HepG2 (cell line): ENCODE measurements at regions not wholly inside any gene's neighbourhood (a gene's known extent, or its start where the extent isn't known, plus 50 kb on each side); places are given as distances from the start of the nearest gene placed in this dataset.

ENCODE experiments used
- BHLHE40 ChIP-seq: IDR thresholded peaks from 2 replicates; pipeline ENCODE4 v1.6.1; 2011; ENCODE audit warnings: low read length, improper control_type of control experiment
- BORCS8-MEF2B ChIP-seq: sonication (generic); formaldehyde crosslinking; IDR thresholded peaks from 2 replicates; pipeline ENCODE4 v1.8.0; 2022; ENCODE audit warnings: mild to moderate bottlenecking, missing genetic modification reagents
- GABPA ChIP-seq, 2 experiments: IDR thresholded peaks; 2 replicates each; pipeline ENCODE4 v1.6.1; 2011 to 2016; ENCODE audit warnings: low read depth in 2 of 2, low read length in 1 of 2, missing biosample characterization in 1 of 2, missing genetic modification characterization in 1 of 2
- HNF4A ChIP-seq: sonication (generic); formaldehyde crosslinking; IDR thresholded peaks from 2 replicates; pipeline ENCODE4 v1.4.0; 2020; ENCODE audit warnings: missing genetic modification reagents
- KDM1A ChIP-seq: IDR thresholded peaks from 2 replicates; pipeline ENCODE4 v1.6.1; 2016; ENCODE audit warnings: missing compliant biosample characterization
- NR2C2 ChIP-seq: sonication (generic); formaldehyde crosslinking; IDR thresholded peaks from 2 replicates; pipeline ENCODE4 v1.4.0; 2020; ENCODE audit warnings: missing genetic modification reagents, mild to moderate bottlenecking, moderate library complexity, borderline replicate concordance
- POGZ ChIP-seq: sonication (generic); formaldehyde crosslinking; IDR thresholded peaks from 2 replicates; pipeline ENCODE4 v1.4.0; 2020; ENCODE audit warnings: mild to moderate bottlenecking, missing genetic modification reagents
- ZFY ChIP-seq: sonication (generic); formaldehyde crosslinking; IDR thresholded peaks from 2 replicates; pipeline ENCODE4 v1.4.0; 2020; ENCODE audit warnings: missing genetic modification reagents
- ZNF124 ChIP-seq: sonication (generic); formaldehyde crosslinking; IDR thresholded peaks from 2 replicates; pipeline ENCODE4 v1.4.0; 2020; ENCODE audit warnings: missing genetic modification reagents
- ZNF614 ChIP-seq: IDR thresholded peaks from 2 replicates; pipeline ENCODE4 v1.6.1; 2018; ENCODE audit warnings: missing biosample characterization, missing genetic modification reagents, inconsistent platforms, borderline replicate concordance
- ZSCAN31 ChIP-seq: sonication (generic); formaldehyde crosslinking; IDR thresholded peaks from 2 replicates; pipeline ENCODE4 v1.5.0; 2020; ENCODE audit warnings: low read depth, mild to moderate bottlenecking, missing genetic modification reagents
- TF ChIP-seq, protein P1 (sequence below): sonication (generic); formaldehyde crosslinking; IDR thresholded peaks from 2 replicates; pipeline ENCODE4 v1.4.0; 2020; ENCODE audit warnings: mild to moderate bottlenecking, missing genetic modification reagents
- TF ChIP-seq, protein P2 (sequence below): fragments of 450-650 bp; IDR thresholded peaks from 2 replicates; pipeline ENCODE4 v1.6.1; 2016
- TF ChIP-seq, protein P3 (sequence below): sonication (generic); formaldehyde crosslinking; IDR thresholded peaks from 2 replicates; pipeline ENCODE4 v1.5.1; 2020; ENCODE audit warnings: mild to moderate bottlenecking, missing genetic modification reagents, moderate library complexity

DNA sequence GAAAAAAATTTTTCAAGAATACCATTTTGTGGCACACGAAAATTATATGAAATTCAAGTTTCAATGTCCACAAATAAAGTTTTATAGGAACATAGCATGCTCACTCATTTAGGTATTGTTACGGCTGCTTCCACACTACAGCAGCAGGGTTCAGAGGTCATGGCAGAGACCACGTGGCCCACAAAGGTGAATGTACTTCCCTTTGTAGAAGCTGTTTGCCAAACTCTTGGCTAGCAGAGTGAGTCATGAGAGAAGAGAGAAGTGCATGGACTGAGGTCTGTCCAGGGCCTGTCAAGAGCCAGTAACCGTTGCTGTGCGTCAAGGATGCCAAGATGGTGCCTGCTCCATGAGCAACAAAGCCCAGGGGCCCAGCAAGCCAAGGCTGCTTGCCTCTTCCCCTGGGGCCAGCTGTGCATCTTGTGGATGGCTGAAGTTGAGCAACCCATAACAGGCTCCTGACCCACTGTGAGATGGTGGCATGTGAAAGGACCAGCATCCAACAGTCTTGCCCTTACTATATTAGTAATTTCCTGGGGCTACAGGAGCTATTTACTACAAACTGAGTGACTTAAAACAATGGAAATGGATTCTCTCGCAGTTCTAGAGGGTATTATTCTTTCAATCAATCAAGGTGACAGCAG is 64.8 kb upstream of the ATP5PO start (continued):
- TF ChIP-seq, protein P1, sequence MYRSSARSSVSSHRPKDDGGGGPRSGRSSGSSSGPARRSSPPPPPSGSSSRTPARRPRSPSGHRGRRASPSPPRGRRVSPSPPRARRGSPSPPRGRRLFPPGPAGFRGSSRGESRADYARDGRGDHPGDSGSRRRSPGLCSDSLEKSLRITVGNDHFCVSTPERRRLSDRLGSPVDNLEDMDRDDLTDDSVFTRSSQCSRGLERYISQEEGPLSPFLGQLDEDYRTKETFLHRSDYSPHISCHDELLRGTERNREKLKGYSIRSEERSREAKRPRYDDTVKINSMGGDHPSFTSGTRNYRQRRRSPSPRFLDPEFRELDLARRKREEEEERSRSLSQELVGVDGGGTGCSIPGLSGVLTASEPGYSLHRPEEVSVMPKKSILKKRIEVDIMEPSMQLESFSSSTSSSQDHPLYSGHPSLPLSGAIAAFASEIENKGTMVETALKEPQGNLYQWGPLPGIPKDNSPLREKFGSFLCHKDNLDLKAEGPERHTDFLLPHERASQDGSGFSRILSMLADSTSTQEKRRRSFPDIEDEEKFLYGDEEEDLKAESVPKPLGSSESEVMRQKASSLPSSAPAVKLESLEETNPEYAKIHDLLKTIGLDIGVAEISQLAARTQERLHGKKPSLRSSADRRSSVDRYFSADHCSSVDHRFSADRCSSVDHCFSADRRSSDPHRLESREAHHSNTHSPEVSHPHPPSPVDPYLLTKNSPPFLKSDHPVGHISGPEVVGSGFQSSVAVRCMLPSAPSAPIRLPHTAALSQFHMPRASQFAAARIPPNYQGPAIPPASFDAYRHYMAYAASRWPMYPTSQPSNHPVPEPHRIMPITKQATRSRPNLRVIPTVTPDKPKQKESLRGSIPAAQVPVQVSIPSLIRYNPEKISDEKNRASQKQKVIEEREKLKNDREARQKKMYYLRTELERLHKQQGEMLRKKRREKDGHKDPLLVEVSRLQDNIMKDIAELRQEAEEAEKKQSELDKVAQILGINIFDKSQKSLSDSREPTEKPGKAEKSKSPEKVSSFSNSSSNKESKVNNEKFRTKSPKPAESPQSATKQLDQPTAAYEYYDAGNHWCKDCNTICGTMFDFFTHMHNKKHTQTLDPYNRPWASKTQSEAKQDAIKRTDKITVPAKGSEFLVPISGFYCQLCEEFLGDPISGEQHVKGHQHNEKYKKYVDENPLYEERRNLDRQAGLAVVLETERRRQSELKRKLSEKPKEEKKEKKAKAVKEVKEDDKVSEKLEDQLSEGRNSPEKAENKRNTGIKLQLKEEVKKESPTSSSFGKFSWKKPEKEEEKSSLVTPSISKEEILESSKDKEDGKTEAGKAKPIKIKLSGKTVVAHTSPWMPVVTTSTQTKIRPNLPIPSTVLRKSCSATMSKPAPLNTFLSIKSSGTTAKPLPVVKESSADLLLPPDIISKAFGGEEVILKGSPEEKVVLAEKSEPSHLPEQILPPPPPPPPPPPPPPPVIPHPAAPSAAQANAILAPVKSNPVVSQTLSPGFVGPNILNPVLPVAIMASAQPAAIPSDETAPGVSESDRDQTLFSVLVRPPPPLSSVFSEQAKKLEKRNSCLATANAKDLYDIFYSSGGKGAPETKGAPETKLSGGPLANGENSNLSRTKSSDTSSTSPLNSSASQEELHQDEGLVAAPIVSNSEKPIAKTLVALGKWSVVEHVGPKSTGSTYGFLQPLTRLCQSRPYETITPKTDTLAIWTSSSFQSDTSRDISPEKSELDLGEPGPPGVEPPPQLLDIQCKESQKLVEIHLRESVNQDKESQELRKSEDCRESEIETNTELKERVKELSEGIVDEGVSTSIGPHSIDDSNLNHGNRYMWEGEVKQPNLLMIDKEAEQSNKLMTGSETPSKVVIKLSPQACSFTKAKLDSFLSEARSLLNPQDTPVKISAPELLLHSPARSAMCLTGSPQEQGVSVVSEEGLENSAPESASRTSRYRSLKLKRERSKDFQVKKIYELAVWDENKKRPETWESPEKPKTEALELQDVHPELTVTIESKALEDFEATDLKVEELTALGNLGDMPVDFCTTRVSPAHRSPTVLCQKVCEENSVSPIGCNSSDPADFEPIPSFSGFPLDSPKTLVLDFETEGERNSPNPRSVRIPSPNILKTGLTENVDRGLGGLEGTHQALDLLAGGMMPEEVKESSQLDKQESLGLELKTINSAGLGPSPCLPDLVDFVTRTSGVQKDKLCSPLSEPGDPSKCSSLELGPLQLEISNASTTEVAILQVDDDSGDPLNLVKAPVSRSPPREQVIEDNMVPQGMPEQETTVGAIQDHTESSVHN, result no peak
- TF ChIP-seq, protein P2, sequence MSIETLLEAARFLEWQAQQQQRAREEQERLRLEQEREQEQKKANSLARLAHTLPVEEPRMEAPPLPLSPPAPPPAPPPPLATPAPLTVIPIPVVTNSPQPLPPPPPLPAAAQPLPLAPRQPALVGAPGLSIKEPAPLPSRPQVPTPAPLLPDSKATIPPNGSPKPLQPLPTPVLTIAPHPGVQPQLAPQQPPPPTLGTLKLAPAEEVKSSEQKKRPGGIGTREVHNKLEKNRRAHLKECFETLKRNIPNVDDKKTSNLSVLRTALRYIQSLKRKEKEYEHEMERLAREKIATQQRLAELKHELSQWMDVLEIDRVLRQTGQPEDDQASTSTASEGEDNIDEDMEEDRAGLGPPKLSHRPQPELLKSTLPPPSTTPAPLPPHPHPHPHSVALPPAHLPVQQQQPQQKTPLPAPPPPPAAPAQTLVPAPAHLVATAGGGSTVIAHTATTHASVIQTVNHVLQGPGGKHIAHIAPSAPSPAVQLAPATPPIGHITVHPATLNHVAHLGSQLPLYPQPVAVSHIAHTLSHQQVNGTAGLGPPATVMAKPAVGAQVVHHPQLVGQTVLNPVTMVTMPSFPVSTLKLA, result 0 out of 2 replicates have a peak, but pooled peaks have one; percentile 10
- TF ChIP-seq GABPA (IDR thresholded peaks at IDR 0.05; ENCODE audit: low read depth, low read length) (no peak), GABPA (CRISPR knock-in tag; IDR thresholded peaks at IDR 0.05; ENCODE audit: low read depth) (peak; percentile 58; the same call in 1 of the 2 replicates), POGZ (peak; percentile 54), ZFY (CRISPR knock-in tag) (peak; percentile 36; the same call in 1 of the 2 replicates), BHLHE40 (0 out of 2 replicates have a peak, but pooled peaks have one; percentile 23), ZNF124 (no peak), ZNF614 (peak; percentile 52; the same call in 1 of the 2 replicates), BORCS8-MEF2B (CRISPR knock-in tag) (no peak), ZSCAN31 (CRISPR knock-in tag) (no peak), KDM1A (CRISPR knock-in tag) (no peak), HNF4A (peak; percentile 51), NR2C2 (CRISPR knock-in tag) (peak; percentile 94)
- TF ChIP-seq, protein P3, sequence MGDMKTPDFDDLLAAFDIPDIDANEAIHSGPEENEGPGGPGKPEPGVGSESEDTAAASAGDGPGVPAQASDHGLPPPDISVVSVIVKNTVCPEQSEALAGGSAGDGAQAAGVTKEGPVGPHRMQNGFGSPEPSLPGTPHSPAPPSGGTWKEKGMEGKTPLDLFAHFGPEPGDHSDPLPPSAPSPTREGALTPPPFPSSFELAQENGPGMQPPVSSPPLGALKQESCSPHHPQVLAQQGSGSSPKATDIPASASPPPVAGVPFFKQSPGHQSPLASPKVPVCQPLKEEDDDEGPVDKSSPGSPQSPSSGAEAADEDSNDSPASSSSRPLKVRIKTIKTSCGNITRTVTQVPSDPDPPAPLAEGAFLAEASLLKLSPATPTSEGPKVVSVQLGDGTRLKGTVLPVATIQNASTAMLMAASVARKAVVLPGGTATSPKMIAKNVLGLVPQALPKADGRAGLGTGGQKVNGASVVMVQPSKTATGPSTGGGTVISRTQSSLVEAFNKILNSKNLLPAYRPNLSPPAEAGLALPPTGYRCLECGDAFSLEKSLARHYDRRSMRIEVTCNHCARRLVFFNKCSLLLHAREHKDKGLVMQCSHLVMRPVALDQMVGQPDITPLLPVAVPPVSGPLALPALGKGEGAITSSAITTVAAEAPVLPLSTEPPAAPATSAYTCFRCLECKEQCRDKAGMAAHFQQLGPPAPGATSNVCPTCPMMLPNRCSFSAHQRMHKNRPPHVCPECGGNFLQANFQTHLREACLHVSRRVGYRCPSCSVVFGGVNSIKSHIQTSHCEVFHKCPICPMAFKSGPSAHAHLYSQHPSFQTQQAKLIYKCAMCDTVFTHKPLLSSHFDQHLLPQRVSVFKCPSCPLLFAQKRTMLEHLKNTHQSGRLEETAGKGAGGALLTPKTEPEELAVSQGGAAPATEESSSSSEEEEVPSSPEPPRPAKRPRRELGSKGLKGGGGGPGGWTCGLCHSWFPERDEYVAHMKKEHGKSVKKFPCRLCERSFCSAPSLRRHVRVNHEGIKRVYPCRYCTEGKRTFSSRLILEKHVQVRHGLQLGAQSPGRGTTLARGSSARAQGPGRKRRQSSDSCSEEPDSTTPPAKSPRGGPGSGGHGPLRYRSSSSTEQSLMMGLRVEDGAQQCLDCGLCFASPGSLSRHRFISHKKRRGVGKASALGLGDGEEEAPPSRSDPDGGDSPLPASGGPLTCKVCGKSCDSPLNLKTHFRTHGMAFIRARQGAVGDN (CRISPR knock-in tag), result peak; percentile 64
